GM10248 (cell line): ENCODE measurements at regions not wholly inside any gene's neighbourhood (a gene's known extent, or its start where the extent isn't known, plus 50 kb on each side); places are given as distances from the start of the nearest gene placed in this dataset.
"Not testable (repeated sequence)": the region's sequence is repeated elsewhere in the genome, so short reads cannot be mapped to it uniquely, and the experiment has no call there.

Experiments
- CTCF ChIA-PET: fragments of 300-600 bp; sonication (Branson Sonifier 250); formaldehyde crosslinking; extraction: SDS; loops from one replicate; lab custom pipeline; 2021; ENCODE audit warnings: antibody characterized with exemption; lab: Yijun Ruan, JAX
- POLR2A ChIA-PET: fragments of 350-650 bp; sonication (Branson Sonifier 250); formaldehyde crosslinking; extraction: SDS; loops from one replicate; lab custom pipeline; 2020; ENCODE audit warnings: antibody characterized with exemption; lab: Yijun Ruan, JAX
- DNase-seq: peaks from one replicate; pipeline ENCODE4 v3.0.0; 2012; ENCODE audit errors: extremely low spot score
- TF ChIP-seq, protein P1 (sequence below): IDR thresholded peaks from 2 replicates; pipeline ENCODE4 v1.5.1; 2012; ENCODE audit warnings: mild to moderate bottlenecking, low read depth; ENCODE audit errors: extremely low read depth, missing control alignments, control extremely low read depth

DNA sequence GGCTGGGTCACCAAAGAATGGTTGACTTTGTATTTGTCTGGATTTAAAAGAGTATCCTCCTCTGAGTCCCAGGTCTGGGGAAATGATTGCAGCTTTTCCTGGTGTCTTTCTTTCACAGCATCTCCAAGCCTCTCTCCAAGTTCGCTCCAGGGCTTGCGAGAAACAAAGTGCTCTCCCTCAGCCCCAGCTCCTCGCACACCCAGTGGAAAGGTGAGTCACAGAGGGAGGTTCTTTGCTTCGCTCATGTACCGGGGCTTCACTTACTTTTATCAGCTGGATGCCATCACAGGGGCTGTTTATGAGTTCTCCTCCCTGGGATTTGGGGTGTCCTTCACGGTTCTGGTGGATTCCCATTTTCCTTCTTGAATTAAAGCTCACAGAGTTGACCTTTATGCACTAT lies 252.2 kb upstream of the PLPP4 start:
- no peak for DNase-seq
- TF ChIP-seq, protein P1, sequence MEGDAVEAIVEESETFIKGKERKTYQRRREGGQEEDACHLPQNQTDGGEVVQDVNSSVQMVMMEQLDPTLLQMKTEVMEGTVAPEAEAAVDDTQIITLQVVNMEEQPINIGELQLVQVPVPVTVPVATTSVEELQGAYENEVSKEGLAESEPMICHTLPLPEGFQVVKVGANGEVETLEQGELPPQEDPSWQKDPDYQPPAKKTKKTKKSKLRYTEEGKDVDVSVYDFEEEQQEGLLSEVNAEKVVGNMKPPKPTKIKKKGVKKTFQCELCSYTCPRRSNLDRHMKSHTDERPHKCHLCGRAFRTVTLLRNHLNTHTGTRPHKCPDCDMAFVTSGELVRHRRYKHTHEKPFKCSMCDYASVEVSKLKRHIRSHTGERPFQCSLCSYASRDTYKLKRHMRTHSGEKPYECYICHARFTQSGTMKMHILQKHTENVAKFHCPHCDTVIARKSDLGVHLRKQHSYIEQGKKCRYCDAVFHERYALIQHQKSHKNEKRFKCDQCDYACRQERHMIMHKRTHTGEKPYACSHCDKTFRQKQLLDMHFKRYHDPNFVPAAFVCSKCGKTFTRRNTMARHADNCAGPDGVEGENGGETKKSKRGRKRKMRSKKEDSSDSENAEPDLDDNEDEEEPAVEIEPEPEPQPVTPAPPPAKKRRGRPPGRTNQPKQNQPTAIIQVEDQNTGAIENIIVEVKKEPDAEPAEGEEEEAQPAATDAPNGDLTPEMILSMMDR: no peak
- POLR2A ChIA-PET: no interaction called here
- CTCF ChIA-PET: no interaction called here

DNA sequence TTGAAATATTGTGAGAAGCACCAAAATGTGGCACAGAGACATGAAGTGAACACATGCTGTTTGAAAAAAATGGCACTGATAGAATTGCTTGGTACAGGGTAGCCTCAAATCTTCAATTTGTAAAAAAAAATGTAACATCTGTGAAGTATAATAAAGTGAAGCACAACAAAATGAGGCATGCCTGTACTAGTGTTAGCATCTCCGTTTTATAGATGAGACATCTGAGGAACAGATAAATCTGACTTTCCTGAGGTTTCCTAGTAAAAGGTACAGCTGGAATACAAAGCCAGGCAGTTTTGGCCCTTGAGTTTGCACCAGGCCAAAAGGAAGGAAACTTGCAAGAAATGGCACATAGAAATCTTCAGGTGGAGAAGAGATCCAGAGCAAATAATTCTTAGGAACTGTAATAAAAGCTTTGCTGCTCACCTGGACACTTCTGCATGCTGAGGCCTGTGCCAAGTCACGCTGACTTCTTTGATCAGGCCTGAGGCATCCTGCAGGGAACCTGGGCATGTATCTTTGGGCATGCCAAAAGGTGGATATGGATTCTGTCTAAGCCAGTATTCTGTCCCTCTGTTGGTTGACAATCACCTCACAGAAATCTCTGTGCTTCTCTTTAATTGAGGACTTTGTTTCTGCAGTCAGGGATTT lies 251.5 kb upstream of the PLPP4 start:
- DNase-seq: no peak
- ChIA-PET POLR2A (no interaction called here), CTCF (no interaction called here)
- TF ChIP-seq, protein P1: no peak

DNA sequence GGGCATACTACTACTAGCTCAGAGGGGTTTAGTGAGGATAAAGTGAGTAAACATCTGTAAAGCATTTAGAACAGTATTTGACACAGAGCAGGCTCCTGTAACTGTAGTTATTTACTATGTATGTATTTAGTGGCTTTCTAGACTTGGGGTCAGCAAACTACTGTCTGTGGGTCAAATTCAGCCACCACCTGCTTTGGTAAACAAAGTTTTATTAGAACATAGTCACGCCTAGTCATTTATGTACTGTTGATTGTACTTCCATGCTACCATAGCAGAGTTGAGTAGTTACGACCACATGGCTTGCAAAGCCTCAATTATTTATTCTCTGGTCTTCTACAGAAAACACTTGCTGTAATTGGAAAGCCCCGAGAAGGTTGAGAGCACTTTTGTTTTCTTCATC lies 248.5 kb upstream of the PLPP4 start:
- CTCF ChIA-PET: interaction anchor here (1.0 to 1.9 kb wide), 4 partner anchors 10 to 13 kb away, joined by 3 to 15 read pairs (median 4); no protein-coding TSS in a partner anchor
- POLR2A ChIA-PET: no interaction called here
- TF ChIP-seq, protein P1: no peak
- no peak for DNase-seq

DNA sequence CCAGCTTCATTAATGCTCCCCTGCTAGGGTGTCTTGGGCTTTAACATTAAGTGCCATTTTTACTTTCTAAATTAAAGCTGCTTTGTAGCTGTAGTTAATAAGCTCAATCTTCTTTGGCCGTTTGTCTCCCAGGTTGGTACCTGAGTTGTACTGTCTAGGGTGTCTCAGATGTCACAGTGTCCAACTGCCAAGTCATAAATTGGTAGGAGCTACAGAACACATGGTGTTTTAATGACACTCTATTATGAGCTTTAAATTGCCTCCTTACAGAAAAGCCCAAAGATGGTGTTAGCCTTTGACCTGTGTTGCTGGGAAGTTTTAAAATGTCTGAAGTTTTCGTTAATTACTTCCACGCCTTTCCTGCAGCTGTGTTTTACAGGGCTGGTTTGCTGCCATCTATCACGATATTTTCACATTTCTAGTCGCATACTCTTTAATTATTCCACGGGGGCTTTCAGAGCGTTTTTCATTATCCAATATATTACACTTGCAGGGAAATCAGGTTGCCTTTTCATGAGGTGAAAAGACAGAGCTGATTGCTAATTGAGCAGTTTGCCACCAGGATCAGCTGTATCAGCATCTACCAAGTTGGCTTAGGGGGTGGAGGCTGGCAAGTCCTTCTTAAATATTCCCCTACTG lies 247.8 kb upstream of the PLPP4 start:
- ChIA-PET CTCF (interaction anchor here (1.2 to 1.9 kb wide), 2 partner anchors 10 to 13 kb away, joined by 3 to 15 read pairs; no protein-coding TSS in a partner anchor), POLR2A (no interaction called here)
- TF ChIP-seq, protein P1: no peak
- no peak for DNase-seq

DNA sequence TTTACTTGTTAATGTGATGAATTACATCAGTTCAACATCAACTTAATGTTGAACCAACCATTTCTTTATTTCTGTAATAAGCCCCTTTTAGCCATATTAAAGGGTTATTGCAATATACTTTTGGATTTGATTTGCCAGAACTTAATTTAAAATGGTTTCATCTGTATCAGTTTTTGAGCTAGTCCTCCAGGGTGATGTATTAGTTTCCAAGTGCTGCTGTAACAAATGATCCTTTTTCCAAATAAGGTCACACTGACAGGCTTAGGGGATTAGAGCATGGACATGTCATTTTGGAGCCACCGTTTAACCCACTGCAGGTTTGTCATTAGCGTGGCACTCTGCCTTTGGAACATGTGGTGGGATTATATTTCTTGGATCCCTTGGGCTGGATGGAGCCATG lies 244.8 kb upstream of the PLPP4 start:
- DNase-seq: no peak
- TF ChIP-seq, protein P1: no peak
- CTCF ChIA-PET: no interaction called here

DNA sequence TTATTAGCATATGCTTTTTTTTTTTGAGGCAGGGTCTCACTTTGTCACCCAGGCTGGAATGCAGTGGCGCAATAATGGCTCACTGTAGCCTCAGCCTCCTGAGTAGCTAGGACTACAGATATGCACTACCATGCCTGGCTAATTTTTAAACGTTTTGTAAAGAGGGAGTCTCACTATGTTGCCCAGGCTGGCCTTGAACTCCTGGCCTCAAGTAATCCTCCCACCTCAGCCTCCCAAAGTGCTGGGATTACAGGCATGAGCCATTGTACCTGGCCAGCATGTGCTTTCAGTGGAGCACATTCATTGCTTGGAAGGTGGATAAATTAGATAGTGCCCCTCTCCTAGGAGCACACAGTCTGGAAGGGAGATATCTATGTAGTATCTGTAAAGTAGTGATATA lies 243.7 kb upstream of the PLPP4 start:
- CTCF ChIA-PET, POLR2A ChIA-PET, DNase-seq: not testable (repeated sequence)

More for the DNA sequence above, 244.8 kb upstream of the PLPP4 start:
- POLR2A ChIA-PET: no interaction called here

DNA sequence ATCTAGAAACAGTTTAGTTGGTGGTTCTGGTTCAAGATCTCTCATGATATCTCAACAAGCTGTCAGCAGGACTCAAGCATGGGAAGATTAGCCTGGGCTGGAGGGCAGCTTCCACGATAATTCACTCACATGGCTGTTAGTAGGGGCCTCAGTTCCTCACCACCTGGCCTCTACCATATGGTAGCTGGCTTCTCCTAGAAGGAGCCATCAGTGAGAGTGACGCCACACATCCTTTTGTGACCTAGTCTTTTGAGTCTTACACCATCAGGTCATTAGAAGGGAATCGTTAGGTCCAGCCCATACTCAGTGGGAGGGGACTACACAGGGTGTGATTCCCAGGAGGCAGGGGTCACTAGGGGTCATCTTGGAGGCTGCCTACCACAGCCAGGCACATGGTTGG lies 239.3 kb upstream of the PLPP4 start:
- TF ChIP-seq, protein P1: no peak
- CTCF ChIA-PET: interaction anchor here (1.6 kb wide), 1 partner anchor 10 kb away, joined by 4 read pairs; no protein-coding TSS in a partner anchor
- DNase-seq: no peak
- POLR2A ChIA-PET: no interaction called here
